GM23248 (cell line): ENCODE measurements at regions not wholly inside any gene's neighbourhood (a gene's known extent, or its start where the extent isn't known, plus 50 kb on each side); places are given as distances from the start of the nearest gene placed in this dataset.

Experiments
- DNase-seq: peaks from one replicate; pipeline ENCODE4 v3.0.0-alpha.2; 2015
- H2AFZ ChIP-seq: fragments of 200-600 bp; sonication (generic); 2 replicates; pipeline ENCODE4 v1.6.1; 2016; ENCODE audit warnings: antibody characterized with exemption
- H3F3A ChIP-seq: fragments of 200-600 bp; sonication (generic); 2 replicates; pipeline ENCODE4 v1.6.1; 2016; ENCODE audit warnings: mild to moderate bottlenecking, antibody characterized with exemption, mixed run types; ENCODE audit not compliant: insufficient read depth
- H3K27ac ChIP-seq: fragments of 200-600 bp; sonication (generic); 2 replicates; pipeline ENCODE4 v1.5.1; 2016; ENCODE audit warnings: mild to moderate bottlenecking
- H3K27me3 ChIP-seq: fragments of 200-600 bp; sonication (generic); replicated peaks from 2 replicates; pipeline ENCODE4 v1.6.1; 2016; ENCODE audit warnings: mild to moderate bottlenecking; ENCODE audit not compliant: insufficient read depth
- H3K36me3 ChIP-seq: fragments of 200-600 bp; sonication (generic); 2 replicates; pipeline ENCODE4 v1.6.1; 2016; ENCODE audit warnings: low read depth, mild to moderate bottlenecking
- H3K4me1 ChIP-seq: fragments of 200-600 bp; sonication (generic); 2 replicates; pipeline ENCODE4 v1.6.1; 2016; ENCODE audit warnings: mild to moderate bottlenecking; ENCODE audit not compliant: insufficient read depth
- H3K4me2 ChIP-seq: fragments of 200-600 bp; sonication (generic); one replicate; pipeline ENCODE4 v1.6.1; 2016; ENCODE audit warnings: mild to moderate bottlenecking; ENCODE audit not compliant: unreplicated experiment
- H3K4me3 ChIP-seq: fragments of 200-600 bp; sonication (generic); 2 replicates; pipeline ENCODE4 v1.5.1; 2016; ENCODE audit warnings: mild to moderate bottlenecking
- H3K79me2 ChIP-seq: fragments of 200-600 bp; sonication (generic); 2 replicates; pipeline ENCODE4 v1.6.1; 2016; ENCODE audit warnings: mild to moderate bottlenecking; ENCODE audit not compliant: insufficient read depth
- H3K9ac ChIP-seq: fragments of 200-600 bp; sonication (generic); 2 replicates; pipeline ENCODE4 v1.6.1; 2016; ENCODE audit warnings: mild to moderate bottlenecking
- H3K9me2 ChIP-seq: fragments of 200-600 bp; sonication (generic); 2 replicates; pipeline ENCODE4 v1.6.1; 2016; ENCODE audit warnings: mixed run types, mild to moderate bottlenecking, moderate library complexity; ENCODE audit not compliant: insufficient read depth
- H3K9me3 ChIP-seq: fragments of 200-600 bp; sonication (generic); one replicate; pipeline ENCODE4 v1.6.1; 2017; ENCODE audit warnings: low read depth
- H4K20me1 ChIP-seq: fragments of 200-600 bp; sonication (generic); 2 replicates; pipeline ENCODE4 v1.6.0; 2016; ENCODE audit not compliant: insufficient read depth
- EZH2 ChIP-seq: fragments of 200-600 bp; sonication (generic); IDR thresholded peaks from 2 replicates; pipeline ENCODE4 v1.6.1; 2018; ENCODE audit warnings: antibody characterized with exemption, mild to moderate bottlenecking; ENCODE audit not compliant: insufficient read depth, poor library complexity, severe bottlenecking
- EZH2phosphoT487 ChIP-seq: fragments of 200-600 bp; sonication (generic); IDR thresholded peaks from 2 replicates; pipeline ENCODE4 v1.6.1; 2018; ENCODE audit warnings: antibody characterized with exemption, moderate library complexity, mild to moderate bottlenecking, low read depth; ENCODE audit not compliant: insufficient read depth
- WGBS, 2 experiments: methylation state at CpG; one replicate each; pipeline ENCODE4 v1.1.6; 2015 to 2017; ENCODE audit warnings: low lambda C conversion rate in 2 of 2, low coverage in 1 of 2; ENCODE audit errors: missing lambda C conversion rate in 2 of 2; 5-methylcytosine and 5-hydroxymethylcytosine counted together
- in situ Hi-C: fragments of 300-500 bp; cut with MboI; formaldehyde crosslinking; loops from 2 replicates; pipeline ENCODE4 v1.15.0; 2020

GRCh38 chr5:82356808-82357671 is 78.9 kb upstream of the RPS23 start:
- in situ Hi-C loops, result loop anchor here (25.0 kb wide), 2 partner anchors 280 to 430 kb away; no protein-coding TSS in a partner anchor

GRCh38 chr5:82356021-82356420 is 77.9 kb upstream of the RPS23 start:
- 29 to 39% methylated on average over 4 of the region's 4 CpGs for WGBS, 2 experiments
- H3K4me2 ChIP-seq, result no peak overlapping the region
- in situ Hi-C loops, result loop anchor here (25.0 kb wide), 2 partner anchors 281 to 431 kb away; no protein-coding TSS in a partner anchor

More at GRCh38 chr5:82356808-82357671, 78.9 kb upstream of the RPS23 start:
- Histone ChIP-seq H4K20me1 (no peaks in the 10 kb centered on the region), H3K4me2 (peak overlapping the region; percentile 32), H3K9me2 (no peaks in the 10 kb centered on the region), H3K27me3 (no peaks in the 10 kb centered on the region), H3F3A (peaks cover 46% of the 10 kb centered on the region), H2AFZ (0 out of 2 replicates have a peak overlapping the region, but pooled peaks have one; percentile 6), H3K9ac (peak overlapping the region; percentile 44), H3K36me3 (no peaks in the 10 kb centered on the region), H3K27ac (peak overlapping the region; percentile 77), H3K79me2 (no peaks in the 10 kb centered on the region), H3K9me3 (no peaks in the 10 kb centered on the region), H3K4me1 (peaks cover 44% of the 10 kb centered on the region), H3K4me3 (peak overlapping the region; percentile 28)
- 11% methylated on average over 14 of the region's 14 CpGs for WGBS, 2 experiments
- 0 out of 2 replicates have a peak, but pooled peaks have one; percentile 13 for TF ChIP-seq EZH2phosphoT487
- no peak for TF ChIP-seq EZH2
- peak; percentile 96 for DNase-seq

GRCh38 chr5:82355496-82355895 is 77.3 kb upstream of the RPS23 start:
- 76 to 81% methylated on average over 2 of the region's 2 CpGs for WGBS, 2 experiments
- Histone ChIP-seq H3K4me1 (peaks cover 46% of the 10 kb centered on the region), H3K9ac (no peak overlapping the region), H3K79me2 (no peaks in the 10 kb centered on the region), H3K9me3 (no peaks in the 10 kb centered on the region), H3K4me2 (no peak overlapping the region), H3K4me3 (no peak overlapping the region), H3K27ac (no peak overlapping the region; the same call in 1 of the 2 replicates), H3K9me2 (no peaks in the 10 kb centered on the region), H4K20me1 (no peaks in the 10 kb centered on the region), H2AFZ (no peak overlapping the region), H3F3A (peaks cover 52% of the 10 kb centered on the region), H3K27me3 (no peaks in the 10 kb centered on the region), H3K36me3 (no peaks in the 10 kb centered on the region)
- DNase-seq, result no peak
- in situ Hi-C loops, result loop anchor here (25.0 kb wide), 2 partner anchors 282 to 432 kb away; no protein-coding TSS in a partner anchor
- TF ChIP-seq EZH2phosphoT487, result no peak
- no peak for TF ChIP-seq EZH2

More at GRCh38 chr5:82356021-82356420, 77.9 kb upstream of the RPS23 start:
- no peaks in the 10 kb centered on the region for H4K20me1 ChIP-seq
- peaks cover 46% of the 10 kb centered on the region for H3K4me1 ChIP-seq
- no peaks in the 10 kb centered on the region for H3K36me3 ChIP-seq
- no peak overlapping the region for H3K4me3 ChIP-seq
- DNase-seq, result peak; percentile 67
- H3K9ac ChIP-seq, result no peak overlapping the region
- H3K9me2 ChIP-seq, result no peaks in the 10 kb centered on the region
- peak overlapping the region; percentile 77 for H3K27ac ChIP-seq
- TF ChIP-seq EZH2phosphoT487 (no peak), EZH2 (no peak)
- H3F3A ChIP-seq, result peaks cover 52% of the 10 kb centered on the region
- no peaks in the 10 kb centered on the region for H3K27me3 ChIP-seq
- no peaks in the 10 kb centered on the region for H3K79me2 ChIP-seq
- H3K9me3 ChIP-seq, result no peaks in the 10 kb centered on the region
- H2AFZ ChIP-seq, result no peak overlapping the region

GRCh38 chr5:82355053-82355452 is 76.9 kb upstream of the RPS23 start:
- H3K9ac ChIP-seq, result no peak overlapping the region
- no peak overlapping the region for H2AFZ ChIP-seq
- H3K27me3 ChIP-seq, result no peaks in the 10 kb centered on the region
- 96 to 97% methylated on average over 3 of the region's 3 CpGs for WGBS, 2 experiments
- DNase-seq, result no peak
- H3K9me3 ChIP-seq, result no peaks in the 10 kb centered on the region
- H3K27ac ChIP-seq, result no peak overlapping the region
- H4K20me1 ChIP-seq, result no peaks in the 10 kb centered on the region
- H3K4me1 ChIP-seq, result peaks cover 48% of the 10 kb centered on the region
- H3K9me2 ChIP-seq, result no peaks in the 10 kb centered on the region
- in situ Hi-C loops, result loop anchor here (25.0 kb wide), 2 partner anchors 282 to 432 kb away; no protein-coding TSS in a partner anchor
- no peak overlapping the region for H3K4me2 ChIP-seq
- H3K36me3 ChIP-seq, result no peaks in the 10 kb centered on the region
- no peak overlapping the region for H3K4me3 ChIP-seq
- peaks cover 52% of the 10 kb centered on the region for H3F3A ChIP-seq
- H3K79me2 ChIP-seq, result no peaks in the 10 kb centered on the region
- TF ChIP-seq EZH2phosphoT487 (no peak), EZH2 (no peak)
